ENCODE measurements at regions not wholly inside any gene's neighbourhood (a gene's known extent, or its start where the extent isn't known, plus 50 kb on each side); places are given as distances from the start of the nearest gene placed in this dataset.

- no peak for TF ChIP-seq TCF7 (CRISPR knock-in tag; IDR thresholded peaks at IDR 0.05; ENCODE audit: low read depth)
- TF ChIP-seq FOXJ3 (CRISPR knock-in tag; IDR thresholded peaks at IDR 0.05; ENCODE audit: borderline replicate concordance): no peak
- no peak for TF ChIP-seq FOXP1 (CRISPR knock-in tag; IDR thresholded peaks at IDR 0.05; ENCODE audit: borderline replicate concordance)
- TF ChIP-seq SOX15 (CRISPR knock-in tag; IDR thresholded peaks at IDR 0.05): no peak
- TF ChIP-seq ZNF317 (CRISPR knock-in tag; IDR thresholded peaks at IDR 0.05; ENCODE audit: borderline replicate concordance, low read depth): no peak
- TF ChIP-seq OVOL2 (CRISPR knock-in tag; IDR thresholded peaks at IDR 0.05; ENCODE audit: borderline replicate concordance): no peak
- no peak for TF ChIP-seq KAT7 (CRISPR knock-in tag; IDR thresholded peaks at IDR 0.05; ENCODE audit: borderline replicate concordance)
- TF ChIP-seq PRRX2 (CRISPR knock-in tag; IDR thresholded peaks at IDR 0.05): no peak
- no peak for TF ChIP-seq MAX (CRISPR knock-in tag; IDR thresholded peaks at IDR 0.05)
- TF ChIP-seq ERG (CRISPR knock-in tag; IDR thresholded peaks at IDR 0.05): no peak
- TF ChIP-seq IRF1 (CRISPR knock-in tag; IDR thresholded peaks at IDR 0.05): no peak
- ChIA-PET POLR2A (no interaction called here), CTCF (no interaction called here)
- ATAC-seq: no peak
- no peaks in the 10 kb centered on the region for H3K36me3 Mint-ChIP-seq
- H3K4me1 Mint-ChIP-seq: peaks cover 36% of the 10 kb centered on the region
- DNase-seq (ENCODE audit: low spot score): no peak
- peaks cover 7% of the 10 kb centered on the region for H3K9me3 Mint-ChIP-seq
- no peak overlapping the region for H3K27ac Mint-ChIP-seq
- H3K4me3 Mint-ChIP-seq: no peak overlapping the region
- no peaks in the 10 kb centered on the region for H3K27me3 Mint-ChIP-seq (ENCODE audit: low read depth)
Observed at GRCh38 chr11:129247135-129247534, 55.0 kb upstream of the ARHGAP32 start.

- no peak for ATAC-seq
- no peaks in the 10 kb centered on the region for H3K4me1 Mint-ChIP-seq
- H3K36me3 Mint-ChIP-seq: no peaks in the 10 kb centered on the region
- ChIA-PET CTCF (no interaction called here), POLR2A (no interaction called here)
- TF ChIP-seq PRDM15 (CRISPR knock-in tag; IDR thresholded peaks at IDR 0.05) (no peak), ATF6 (CRISPR knock-in tag; IDR thresholded peaks at IDR 0.05) (no peak), E2F4 (CRISPR knock-in tag; IDR thresholded peaks at IDR 0.05; ENCODE audit: borderline replicate concordance, low read depth) (no peak), HMGA2 (CRISPR knock-in tag; IDR thresholded peaks at IDR 0.05) (no peak), NR3C1 (CRISPR knock-in tag; conservative IDR thresholded peaks at IDR 0.05; ENCODE audit: low read depth) (no peak), ELF4 (CRISPR knock-in tag; IDR thresholded peaks at IDR 0.05; ENCODE audit: low read depth) (no peak), ZBTB21 (CRISPR knock-in tag; IDR thresholded peaks at IDR 0.05; ENCODE audit: borderline replicate concordance) (no peak), SMAD3 (CRISPR knock-in tag; IDR thresholded peaks at IDR 0.05; ENCODE audit: borderline replicate concordance) (no peak), NR2C2 (CRISPR knock-in tag; IDR thresholded peaks at IDR 0.05) (no peak), ZNF425 (CRISPR knock-in tag; conservative IDR thresholded peaks at IDR 0.05) (no peak), CREB1 (CRISPR knock-in tag; IDR thresholded peaks at IDR 0.05) (no peak), USF2 (CRISPR knock-in tag; IDR thresholded peaks at IDR 0.05) (no peak), ZNF671 (CRISPR knock-in tag; IDR thresholded peaks at IDR 0.05) (no peak), GTF2I (CRISPR knock-in tag; conservative IDR thresholded peaks at IDR 0.05) (no peak)
- H3K27ac Mint-ChIP-seq: no peak overlapping the region
- peaks cover 7% of the 10 kb centered on the region for H3K9me3 Mint-ChIP-seq
- H3K4me3 Mint-ChIP-seq: no peak overlapping the region
- DNase-seq (ENCODE audit: low spot score): no peak
- H3K27me3 Mint-ChIP-seq (ENCODE audit: low read depth): no peaks in the 10 kb centered on the region
Observed at GRCh38 chr11:129242855-129243254, 50.7 kb upstream of the ARHGAP32 start.
